ENCODE measurements at regions not wholly inside any gene's neighbourhood (a gene's known extent, or its start where the extent isn't known, plus 50 kb on each side); places are given as distances from the start of the nearest gene placed in this dataset.
"Not testable (repeated sequence)": the region's sequence is repeated elsewhere in the genome, so short reads cannot be mapped to it uniquely, and the experiment has no call there.

- TF ChIP-seq YY1 (IDR thresholded peaks at IDR 0.05; ENCODE audit: low read depth, low read length) (no peak), FOSL1 (IDR thresholded peaks at IDR 0.05; ENCODE audit: insufficient read depth, low read depth, low read length) (no peak), KDM5A (IDR thresholded peaks at IDR 0.05; ENCODE audit: low read length) (no peak), CREB1 (IDR thresholded peaks at IDR 0.05) (no peak), NRF1 (IDR thresholded peaks at IDR 0.05; ENCODE audit: low read depth, low read length) (no peak)
These were observed 345.9 kb upstream of the ZNF32 start (continued) for GRCh38 chr10:43994539-43994938.

GRCh38 chr10:43992816-43993215 is 344.1 kb upstream of the ZNF32 start:
- DNase-seq (ENCODE audit: low read depth in 1 of 2, low spot score in 2 of 2); H2BK120ac ChIP-seq (replicated peaks; ENCODE audit: low read depth, low read length); H3K23ac ChIP-seq (ENCODE audit: insufficient read length); H2BK5ac ChIP-seq (ENCODE audit: low read depth, low read length); H3K18ac ChIP-seq (ENCODE audit: extremely low read depth, low read length); POLR2A ChIA-PET (ENCODE audit: partially characterized antibody); H3K4me3 ChIP-seq (ENCODE audit: extremely low read depth in 1 of 4, insufficient read depth in 2 of 4, low read depth in 3 of 4, low read length in 4 of 4); H4K91ac ChIP-seq (replicated peaks; ENCODE audit: insufficient read length, low read length); H2AFZ ChIP-seq (ENCODE audit: low read length); H3K27ac ChIP-seq (ENCODE audit: low read depth, low read length); H3K4me1 ChIP-seq (replicated peaks in 1 of 4; ENCODE audit: control insufficient read depth in 3 of 4, insufficient read depth in 4 of 4, low read length in 3 of 4); H3K79me2 ChIP-seq (ENCODE audit: control insufficient read depth in 1 of 2, insufficient read depth in 2 of 2, low read length in 2 of 2); H2AK5ac ChIP-seq (ENCODE audit: low read depth, low read length); H3K9ac ChIP-seq (replicated peaks in 1 of 4; ENCODE audit: extremely low read depth in 1 of 4, low read depth in 3 of 4, low read length in 3 of 4); CTCF ChIA-PET (ENCODE audit: partially characterized antibody); H3K4me2 ChIP-seq (ENCODE audit: insufficient read depth in 1 of 2, low read depth in 2 of 2, low read length in 2 of 2); H3K23me2 ChIP-seq (ENCODE audit: low read depth, low read length); H4K5ac ChIP-seq (ENCODE audit: insufficient read length, low read depth, low read length); H3K14ac ChIP-seq (ENCODE audit: insufficient read length); H3K27me3 ChIP-seq (replicated peaks in 1 of 4; ENCODE audit: control insufficient read depth in 3 of 4, extremely low read depth in 1 of 4, insufficient read depth in 3 of 4, low read length in 3 of 4); H4K20me1 ChIP-seq (replicated peaks in 1 of 2; ENCODE audit: control insufficient read depth in 1 of 2, insufficient read depth in 2 of 2, low read length in 2 of 2); FAIRE-seq; H2BK15ac ChIP-seq (ENCODE audit: low read length); H2BK12ac ChIP-seq (ENCODE audit: low read depth, low read length); H3K36me3 ChIP-seq (ENCODE audit: control insufficient read depth in 2 of 4, insufficient read depth in 4 of 4, low read length in 3 of 4); H3K56ac ChIP-seq (replicated peaks; ENCODE audit: insufficient read length, low read depth, low read length); H4K8ac ChIP-seq (ENCODE audit: extremely low read depth, insufficient read depth, low read length); H2BK20ac ChIP-seq (ENCODE audit: low read length); H3K79me1 ChIP-seq (ENCODE audit: low read depth, low read length); H3K4ac ChIP-seq (replicated peaks; ENCODE audit: insufficient read length, low read depth, low read length): not testable (repeated sequence)
- H3K9me3 ChIP-seq (ENCODE audit: insufficient read depth in 2 of 2, low read depth in 1 of 2, low read length in 1 of 2): peaks cover 11 to 18% of the 10 kb centered on the region in 2 experiments
- WGBS, 2 experiments (ENCODE audit: extremely low coverage in 1 of 2, insufficient coverage in 1 of 2, insufficient read length in 1 of 2, insufficient replicate concordance in 2 of 2, low coverage in 1 of 2, low lambda C conversion rate in 2 of 2, missing lambda C conversion rate in 1 of 2): 92% methylated on average over 13 of the region's 19 CpGs; no CpG with 5 or more reads in 1 of the 2 experiments

All from H1 (cell line).